K562 (cell line): ENCODE measurements at regions not wholly inside any gene's neighbourhood (a gene's known extent, or its start where the extent isn't known, plus 50 kb on each side); places are given as distances from the start of the nearest gene placed in this dataset.

Experiments
- ATF2 ChIP-seq: sonication (generic); formaldehyde crosslinking; IDR thresholded peaks from 2 replicates; pipeline ENCODE4 v1.8.1; 2022; ENCODE audit warnings: missing genetic modification reagents
- CHCHD3 ChIP-seq: fragments of 250-450 bp; sonication (Bioruptor Pico); IDR thresholded peaks from 2 replicates; pipeline ENCODE4 v2.1.2; 2022; ENCODE audit warnings: mild to moderate bottlenecking
- E2F8 ChIP-seq: fragments of 450-650 bp; IDR thresholded peaks from 2 replicates; pipeline ENCODE4 v1.7.1; 2018; ENCODE audit warnings: mild to moderate bottlenecking, low read depth; ENCODE audit not compliant: partially characterized antibody
- HINFP ChIP-seq: fragments of 450-650 bp; conservative IDR thresholded peaks from 2 replicates; pipeline ENCODE4 v1.6.1; 2016; ENCODE audit warnings: missing genetic modification characterization, low read depth, mild to moderate bottlenecking, control low read depth, missing compliant biosample characterization
- JUND ChIP-seq, 2 experiments: IDR thresholded peaks; 2 replicates in 1 of 2; 3 replicates in 1 of 2; pipeline ENCODE4 v1.6.1; 2011; ENCODE audit warnings: borderline replicate concordance in 2 of 2, low read depth in 2 of 2, low read length in 2 of 2, improper control_type of control experiment in 1 of 2, missing biosample characterization in 1 of 2, missing genetic modification characterization in 1 of 2, missing genetic modification reagents in 1 of 2
- MAX ChIP-seq: sonication (generic); formaldehyde crosslinking; IDR thresholded peaks from 2 replicates; pipeline ENCODE4 v1.9.0; 2022; ENCODE audit warnings: mild to moderate bottlenecking, missing genetic modification reagents
- NFATC3 ChIP-seq: fragments of 450-650 bp; IDR thresholded peaks from 2 replicates; pipeline ENCODE4 v1.6.1; 2017; ENCODE audit warnings: mild to moderate bottlenecking
- NR1H2 ChIP-seq: sonication (generic); formaldehyde crosslinking; IDR thresholded peaks from 2 replicates; pipeline ENCODE4 v1.4.0; 2020; ENCODE audit warnings: mild to moderate bottlenecking, missing genetic modification reagents
- POLR2A ChIP-seq: fragments of 450-650 bp; conservative IDR thresholded peaks from 2 replicates; pipeline ENCODE4 v1.6.1; 2016
- SIN3B ChIP-seq: fragments of 450-650 bp; IDR thresholded peaks from 2 replicates; pipeline ENCODE4 v1.6.1; 2017; ENCODE audit warnings: low read depth, mild to moderate bottlenecking, moderate library complexity
- SMAD2 ChIP-seq: fragments of 150-350 bp; IDR thresholded peaks from 2 replicates; pipeline ENCODE4 v1.6.1; 2014; ENCODE audit warnings: low read depth, mild to moderate bottlenecking, low read length
- SRF ChIP-seq, 2 experiments: fragments of 250-450, 450-650 bp in 1 of 2; sonication (Bioruptor Pico) in 1 of 2; sonication (generic) in 1 of 2; formaldehyde crosslinking; IDR thresholded peaks; 2 replicates each; pipeline versions ENCODE4 v1.5.0 to v1.5.1; 2020 to 2022; ENCODE audit warnings: mild to moderate bottlenecking in 1 of 2, missing genetic modification reagents in 1 of 2
- THAP7 ChIP-seq: fragments of 250-450 bp; sonication (Bioruptor Pico); IDR thresholded peaks from 2 replicates; pipeline ENCODE4 v1.5.0; 2021

GRCh38 chr2:189285962-189286645 lies 106.5 kb upstream of the COL5A2 start:
- TF ChIP-seq POLR2A (no peak), MAX (CRISPR knock-in tag) (no peak), SIN3B (no peak), ATF2 (CRISPR knock-in tag) (no peak), HINFP (tag) (no peak), NFATC3 (no peak), CHCHD3 (CRISPR knock-in tag) (no peak), JUND (IDR thresholded peaks at IDR 0.05; ENCODE audit: borderline replicate concordance, low read depth, low read length) (no peak), JUND (tag; IDR thresholded peaks at IDR 0.05; ENCODE audit: borderline replicate concordance, low read depth, low read length) (no peak), THAP7 (CRISPR knock-in tag) (no peak), SMAD2 (no peak), NR1H2 (CRISPR knock-in tag) (no peak), E2F8 (no peak), SRF (CRISPR knock-in tag; IDR thresholded peaks at IDR 0.05) (no peak)
